ENCODE measurements at regions not wholly inside any gene's neighbourhood (a gene's known extent, or its start where the extent isn't known, plus 50 kb on each side); places are given as distances from the start of the nearest gene placed in this dataset.

GRCh38 chrX:69303231-69303630 lies 138.0 kb upstream of the PJA1 start:
- DNase-seq = no peak

DNA sequence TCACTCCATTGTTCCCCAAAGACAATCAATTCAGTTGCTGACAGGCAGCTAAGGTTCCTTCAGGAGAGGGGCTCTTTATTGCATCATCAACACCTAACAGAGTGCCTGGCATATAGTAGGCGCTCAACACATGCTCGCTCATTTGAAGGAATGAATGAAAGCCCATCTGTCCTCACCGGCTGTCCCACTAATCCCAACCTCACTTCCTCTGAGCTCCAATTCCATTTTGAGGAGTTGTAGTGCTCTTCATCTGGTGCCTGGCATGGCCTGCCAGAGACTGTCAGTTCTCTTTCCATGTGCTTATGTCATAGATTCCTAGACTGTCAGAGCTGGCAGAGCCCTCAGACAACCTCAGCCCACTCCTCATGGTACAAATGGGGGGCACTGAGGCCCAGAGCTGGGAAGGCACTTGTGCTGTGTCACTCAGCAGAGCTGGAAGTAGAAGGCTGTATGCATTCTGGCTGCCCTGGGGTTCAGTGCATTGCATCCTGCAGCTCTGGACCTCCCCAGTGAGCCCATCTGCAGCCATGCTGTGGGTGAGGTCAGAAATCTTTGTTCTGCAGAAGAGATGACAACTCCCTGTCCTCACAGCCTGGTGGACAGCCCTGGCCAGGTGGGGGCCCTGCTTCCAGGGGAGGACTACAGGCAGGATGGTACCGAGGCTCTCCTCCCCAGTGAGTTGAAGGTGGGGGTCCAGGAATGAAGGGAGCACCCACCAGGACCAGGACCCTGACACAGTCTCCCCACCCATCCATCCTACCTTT lies 134.9 kb upstream of the PJA1 start:
- no peak for DNase-seq

GRCh38 chrX:69299285-69299684 lies 134.0 kb upstream of the PJA1 start:
- no peak for DNase-seq

- DNase-seq = no peak
These were observed 133.3 kb upstream of the PJA1 start for GRCh38 chrX:69298466-69299140.

GRCh38 chrX:69297506-69297905 lies 132.3 kb upstream of the PJA1 start:
- no peak for DNase-seq

GRCh38 chrX:69293776-69294601 lies 128.7 kb upstream of the PJA1 start:
- no peak for DNase-seq

DNA sequence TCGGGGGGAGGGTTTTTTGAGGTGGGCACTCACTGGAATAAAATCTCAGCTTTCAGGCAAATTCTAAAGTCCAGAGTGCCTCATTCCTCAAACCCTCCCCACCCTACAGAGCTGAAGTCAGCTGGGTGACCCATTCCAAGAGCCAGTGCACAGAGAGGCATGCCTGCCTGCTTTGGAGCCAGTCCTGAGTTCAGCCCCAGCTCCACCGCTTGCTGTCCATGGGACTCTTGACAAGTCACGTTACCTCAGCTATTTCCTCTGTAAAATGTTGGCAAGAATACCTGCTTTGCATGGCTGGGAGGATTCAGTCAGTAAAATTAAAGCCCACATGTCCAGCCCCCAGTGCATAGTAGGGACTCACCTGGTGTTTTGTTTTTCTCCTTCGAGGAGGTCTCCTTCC lies 125.9 kb upstream of the PJA1 start:
- no peak for DNase-seq

DNA sequence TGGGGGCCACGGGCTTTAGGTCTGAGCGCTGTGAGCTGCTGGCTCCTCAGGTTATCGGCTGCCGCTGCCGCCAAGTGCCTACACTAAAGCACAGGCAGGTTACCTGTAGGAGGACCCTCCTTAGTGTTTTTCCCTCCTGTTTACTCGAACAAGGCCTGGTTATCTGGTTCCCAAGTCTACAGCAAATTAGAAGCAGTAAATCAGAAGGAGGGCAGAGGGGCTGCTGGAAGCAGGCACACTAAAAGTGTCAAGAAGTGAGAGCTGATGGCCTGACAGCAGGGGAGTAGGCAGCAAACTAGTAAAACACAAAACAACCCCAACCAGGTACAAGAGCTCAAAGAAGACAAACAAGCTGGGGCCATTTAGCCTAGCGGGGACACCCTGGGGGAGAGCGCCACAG lies 125.0 kb upstream of the PJA1 start:
- DNase-seq = no peak

GRCh38 chrX:69289793-69290123 lies 124.5 kb upstream of the PJA1 start:
- no peak for DNase-seq

- DNase-seq = no peak
These were observed 124.0 kb upstream of the PJA1 start for GRCh38 chrX:69289046-69289792.

DNA sequence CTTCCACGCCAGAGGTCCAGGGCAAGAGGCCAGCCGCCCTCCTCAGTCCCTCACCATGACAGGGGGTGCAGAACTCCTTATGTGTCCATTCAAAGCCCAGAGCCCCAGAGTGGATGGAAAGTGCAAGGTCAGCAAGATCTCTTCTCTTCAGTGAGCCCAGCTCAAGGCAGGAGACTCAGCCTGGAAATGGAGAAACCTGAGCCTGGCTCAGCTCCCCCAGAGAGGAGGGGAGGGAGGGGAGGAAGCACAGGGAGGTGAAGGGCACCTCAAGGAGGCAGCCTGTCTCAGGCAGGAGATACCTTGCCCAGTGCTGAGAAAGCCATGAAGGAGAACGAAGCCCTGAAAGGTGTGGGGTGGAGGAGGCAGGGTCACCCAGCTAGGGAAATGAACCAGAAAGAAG lies 121.8 kb upstream of the PJA1 start:
- DNase-seq = no peak

GRCh38 chrX:69286565-69286906 lies 121.3 kb upstream of the PJA1 start:
- DNase-seq = no peak

DNA sequence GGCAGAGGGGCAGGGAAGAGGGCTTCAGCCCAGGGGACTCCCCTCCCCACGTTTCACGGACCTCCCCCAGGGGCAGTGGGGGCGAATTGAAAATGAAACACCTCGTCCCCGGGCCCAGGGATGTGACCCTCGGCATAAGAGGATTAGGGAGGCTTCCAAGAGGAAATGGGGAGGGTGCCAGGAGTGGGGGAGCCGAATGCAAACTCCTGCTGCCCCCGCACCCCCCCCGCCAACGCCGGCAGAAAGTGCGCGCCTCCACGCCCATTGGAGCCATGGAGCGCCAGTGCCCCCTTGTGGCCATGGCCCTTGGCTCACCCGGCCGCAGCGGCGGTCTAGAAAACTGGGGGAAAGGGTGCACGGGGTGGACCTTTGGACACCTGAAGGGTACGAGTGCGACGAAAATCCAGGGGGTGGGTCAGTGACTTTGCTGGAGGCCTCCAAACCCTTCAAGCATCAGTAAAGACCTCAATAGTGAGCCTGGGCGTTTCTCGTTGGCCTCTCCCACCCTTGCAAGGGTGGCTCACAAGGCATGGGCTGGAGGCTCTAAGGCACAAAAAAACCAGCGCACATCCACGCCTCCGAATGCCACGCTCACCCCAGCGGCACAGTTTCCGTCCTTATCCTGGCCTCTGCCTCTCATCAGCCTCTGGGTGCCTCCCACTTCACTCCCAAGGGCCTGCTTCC lies 120.8 kb upstream of the PJA1 start:
- peak; percentile 30 to 68 (median 48) for DNase-seq

- DNase-seq = no peak
These were observed 120.2 kb upstream of the PJA1 start for GRCh38 chrX:69285401-69285877.

- no peak for DNase-seq
These were observed 119.2 kb upstream of the PJA1 start for GRCh38 chrX:69284491-69284890.

DNA sequence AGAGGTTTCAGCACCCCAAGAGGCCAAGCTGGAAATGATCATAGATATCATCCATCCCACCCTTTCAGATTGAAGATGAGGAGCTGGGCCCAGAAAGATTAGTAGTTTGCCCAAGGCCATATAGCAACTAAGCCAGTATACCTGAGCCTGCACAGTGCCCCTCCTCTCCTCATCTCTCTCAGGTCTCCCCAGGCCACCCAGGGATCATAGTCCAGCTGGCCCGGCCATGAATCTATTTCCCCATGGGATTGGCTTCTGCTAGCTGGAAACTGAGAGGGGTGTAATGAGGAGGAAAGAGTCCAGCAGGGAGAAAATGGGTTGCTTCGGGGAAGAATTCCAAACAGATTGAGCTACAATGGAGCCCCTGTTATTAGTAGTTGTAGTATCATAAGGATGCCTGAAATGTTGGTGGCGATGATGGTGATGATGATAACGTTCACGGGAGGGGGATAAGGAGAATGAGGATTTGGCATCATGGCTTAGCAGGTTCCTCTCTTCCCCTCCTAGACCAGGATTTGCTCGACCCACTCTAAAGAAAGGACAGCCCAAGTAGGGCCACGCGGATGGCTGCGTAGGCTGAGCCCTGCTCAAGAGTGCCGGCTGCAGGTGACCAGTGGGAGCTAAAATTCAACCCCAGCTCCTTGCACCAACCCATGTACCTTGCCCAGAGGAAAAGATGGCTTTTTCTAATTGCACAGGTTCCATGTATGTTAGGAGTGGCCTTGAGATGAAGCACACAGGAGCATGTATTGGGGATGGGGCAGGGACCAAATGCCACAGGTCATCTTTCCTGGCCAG lies 117.8 kb upstream of the PJA1 start:
- no peak for DNase-seq

- no peak for DNase-seq
These were observed 115.7 kb upstream of the PJA1 start for GRCh38 chrX:69280933-69281332.

- no peak for DNase-seq
These were observed 114.0 kb upstream of the PJA1 start for GRCh38 chrX:69279234-69279633.

- no peak for DNase-seq
These were observed 112.9 kb upstream of the PJA1 start for GRCh38 chrX:69278031-69278687.

GRCh38 chrX:69277369-69277990 lies 112.2 kb upstream of the PJA1 start:
- no peak for DNase-seq
